Effector memory CD8-positive, alpha-beta T cell (primary cell): ENCODE measurements at regions not wholly inside any gene's neighbourhood (a gene's known extent, or its start where the extent isn't known, plus 50 kb on each side); places are given as distances from the start of the nearest gene placed in this dataset.
"Not testable (repeated sequence)": the region's sequence is repeated elsewhere in the genome, so short reads cannot be mapped to it uniquely, and the experiment has no call there.

Experiments
- ATAC-seq: fragments of 150-1000 bp; cut with Tn5 transposase; replicated peaks from 2 replicates; pipeline ENCODE4 v1.10.0; 2021; ENCODE audit warnings: mild to moderate bottlenecking, moderate library complexity
- DNase-seq, 3 experiments: peaks; one replicate each; pipeline ENCODE4 v3.0.0; 2021
- H3K27ac Mint-ChIP-seq, 2 donors: one replicate each; pipeline ENCODE4 v1.8.0; 2022; ENCODE audit warnings: mild to moderate bottlenecking in 2 of 2, mixed read lengths in 2 of 2, moderate library complexity in 2 of 2
- H3K27me3 Mint-ChIP-seq, 2 donors: one replicate each; pipeline ENCODE4 v1.8.0; 2022; ENCODE audit warnings: mixed read lengths in 2 of 2
- H3K36me3 Mint-ChIP-seq: one replicate; pipeline ENCODE4 v1.8.0; 2022; ENCODE audit warnings: mild to moderate bottlenecking, moderate library complexity, mixed read lengths; ENCODE audit not compliant: insufficient read depth
- H3K4me1 Mint-ChIP-seq, 2 donors: one replicate each; pipeline ENCODE4 v1.8.0; 2022; ENCODE audit warnings: low read depth in 2 of 2, mixed read lengths in 2 of 2
- H3K4me3 Mint-ChIP-seq, 2 donors: one replicate each; pipeline ENCODE4 v1.8.0; 2022; ENCODE audit warnings: mild to moderate bottlenecking in 2 of 2, mixed read lengths in 2 of 2, moderate library complexity in 2 of 2
- H3K9me3 Mint-ChIP-seq, 2 donors: one replicate each; pipeline ENCODE4 v1.8.0; 2022; ENCODE audit warnings: mixed read lengths in 2 of 2

- not testable (repeated sequence) for H3K4me3 Mint-ChIP-seq, H3K27ac Mint-ChIP-seq, H3K4me1 Mint-ChIP-seq, H3K36me3 Mint-ChIP-seq, H3K27me3 Mint-ChIP-seq, ATAC-seq, DNase-seq
- peaks cover 16 to 20% of the 10 kb centered on the region in 2 donors for H3K9me3 Mint-ChIP-seq
Observed at GRCh38 chr13:68893721-68894120, 1213.9 kb upstream of the ATXN8OS start.

GRCh38 chr13:68892596-68892995 lies 1215.0 kb upstream of the ATXN8OS start:
- ATAC-seq, H3K27ac Mint-ChIP-seq: not testable (repeated sequence)
- H3K9me3 Mint-ChIP-seq = peaks cover 13 to 20% of the 10 kb centered on the region in 2 donors

GRCh38 chr13:68890101-68890500 lies 1217.5 kb upstream of the ATXN8OS start:
- not testable (repeated sequence) for H3K4me3 Mint-ChIP-seq, H3K27me3 Mint-ChIP-seq, H3K4me1 Mint-ChIP-seq, H3K27ac Mint-ChIP-seq, H3K36me3 Mint-ChIP-seq, ATAC-seq, DNase-seq
- peaks cover 9 to 12% of the 10 kb centered on the region in 2 donors for H3K9me3 Mint-ChIP-seq

More at GRCh38 chr13:68892596-68892995, 1215.0 kb upstream of the ATXN8OS start:
- not testable (repeated sequence) for H3K4me1 Mint-ChIP-seq, DNase-seq, H3K4me3 Mint-ChIP-seq, H3K27me3 Mint-ChIP-seq, H3K36me3 Mint-ChIP-seq

GRCh38 chr13:68888832-68889231 lies 1218.8 kb upstream of the ATXN8OS start:
- H3K27me3 Mint-ChIP-seq = no peaks in the 10 kb centered on the region
- no peak overlapping the region for H3K27ac Mint-ChIP-seq
- no peaks in the 10 kb centered on the region for H3K4me1 Mint-ChIP-seq
- no peak for DNase-seq
- no peaks in the 10 kb centered on the region for H3K36me3 Mint-ChIP-seq
- H3K4me3 Mint-ChIP-seq = no peak overlapping the region
- H3K9me3 Mint-ChIP-seq = peaks cover 8 to 12% of the 10 kb centered on the region in 2 donors
- ATAC-seq = no peak

GRCh38 chr13:68872338-68872737 lies 1235.3 kb upstream of the ATXN8OS start:
- Mint-ChIP-seq H3K4me1 (no peaks in the 10 kb centered on the region), H3K9me3 (peaks cover 12 to 17% of the 10 kb centered on the region in 2 donors), H3K4me3 (no peak overlapping the region), H3K27me3 (no peaks in the 10 kb centered on the region), H3K27ac (no peak overlapping the region), H3K36me3 (no peaks in the 10 kb centered on the region)
- DNase-seq (no peak), ATAC-seq (no peak)

- ATAC-seq (no peak), DNase-seq (no peak)
- H3K4me3 Mint-ChIP-seq = no peak overlapping the region
- H3K27me3 Mint-ChIP-seq = no peaks in the 10 kb centered on the region
- H3K9me3 Mint-ChIP-seq = peaks cover 9 to 29% of the 10 kb centered on the region in 2 donors
- no peaks in the 10 kb centered on the region for H3K4me1 Mint-ChIP-seq
- H3K36me3 Mint-ChIP-seq = no peaks in the 10 kb centered on the region
- H3K27ac Mint-ChIP-seq = no peak overlapping the region
Observed at GRCh38 chr13:68851026-68851425, 1256.6 kb upstream of the ATXN8OS start.

GRCh38 chr13:68850160-68850559 lies 1257.5 kb upstream of the ATXN8OS start:
- Mint-ChIP-seq H3K36me3 (no peaks in the 10 kb centered on the region), H3K27me3 (no peaks in the 10 kb centered on the region), H3K27ac (no peak overlapping the region), H3K4me3 (no peak overlapping the region), H3K4me1 (no peaks in the 10 kb centered on the region), H3K9me3 (peaks cover 9 to 36% of the 10 kb centered on the region in 2 donors)
- DNase-seq (no peak), ATAC-seq (no peak)

GRCh38 chr13:68846663-68847062 lies 1261.0 kb upstream of the ATXN8OS start:
- Mint-ChIP-seq H3K4me1 (no peaks in the 10 kb centered on the region), H3K27ac (no peak overlapping the region), H3K27me3 (no peaks in the 10 kb centered on the region), H3K4me3 (no peak overlapping the region), H3K9me3 (peaks cover 11 to 34% of the 10 kb centered on the region in 2 donors), H3K36me3 (no peaks in the 10 kb centered on the region)
- ATAC-seq (no peak), DNase-seq (no peak)

- no peaks in the 10 kb centered on the region for H3K36me3 Mint-ChIP-seq
- DNase-seq (no peak), ATAC-seq (no peak)
- no peaks in the 10 kb centered on the region for H3K4me1 Mint-ChIP-seq
- no peak overlapping the region for H3K4me3 Mint-ChIP-seq
- peaks cover 9 to 26% of the 10 kb centered on the region in 2 donors for H3K9me3 Mint-ChIP-seq
- no peak overlapping the region for H3K27ac Mint-ChIP-seq
- no peaks in the 10 kb centered on the region for H3K27me3 Mint-ChIP-seq
Observed at GRCh38 chr13:68834375-68834774, 1273.3 kb upstream of the ATXN8OS start.

GRCh38 chr13:68816715-68817114 lies 1290.9 kb upstream of the ATXN8OS start:
- ATAC-seq = no peak
- Mint-ChIP-seq H3K9me3 (peaks cover 6 to 10% of the 10 kb centered on the region in 2 donors), H3K27me3 (no peaks in the 10 kb centered on the region), H3K27ac (no peak overlapping the region), H3K36me3 (no peaks in the 10 kb centered on the region), H3K4me1 (no peaks in the 10 kb centered on the region), H3K4me3 (no peak overlapping the region)
- no peak for DNase-seq

GRCh38 chr13:68813180-68813796 lies 1294.3 kb upstream of the ATXN8OS start:
- Mint-ChIP-seq H3K4me3 (no peak overlapping the region), H3K36me3 (no peaks in the 10 kb centered on the region), H3K4me1 (no peaks in the 10 kb centered on the region), H3K27ac (no peak overlapping the region), H3K9me3 (peaks cover 0 to 2% of the 10 kb centered on the region in 2 donors), H3K27me3 (no peaks in the 10 kb centered on the region)
- DNase-seq = no peak
- no peak for ATAC-seq

- Mint-ChIP-seq H3K4me3 (no peak overlapping the region), H3K27me3 (no peaks in the 10 kb centered on the region), H3K27ac (no peak overlapping the region), H3K4me1 (no peaks in the 10 kb centered on the region), H3K9me3 (peaks cover 0 to 2% of the 10 kb centered on the region in 2 donors), H3K36me3 (no peaks in the 10 kb centered on the region)
- no peak for ATAC-seq
- no peak for DNase-seq
Observed at GRCh38 chr13:68810660-68811059, 1297.0 kb upstream of the ATXN8OS start.

GRCh38 chr13:68808456-68808855 lies 1299.2 kb upstream of the ATXN8OS start:
- Mint-ChIP-seq H3K4me3 (no peak overlapping the region), H3K9me3 (peaks cover 0 to 2% of the 10 kb centered on the region in 2 donors), H3K27ac (no peak overlapping the region), H3K4me1 (no peaks in the 10 kb centered on the region), H3K27me3 (no peaks in the 10 kb centered on the region), H3K36me3 (no peaks in the 10 kb centered on the region)
- ATAC-seq (no peak), DNase-seq (no peak)

- Mint-ChIP-seq H3K4me1 (no peaks in the 10 kb centered on the region), H3K27me3 (no peaks in the 10 kb centered on the region), H3K4me3 (no peak overlapping the region), H3K36me3 (no peaks in the 10 kb centered on the region), H3K27ac (no peak overlapping the region), H3K9me3 (no peaks in the 10 kb centered on the region)
- no peak for ATAC-seq
- no peak for DNase-seq
Observed at GRCh38 chr13:68806125-68806524, 1301.5 kb upstream of the ATXN8OS start.
